ENCODE measurements at regions not wholly inside any gene's neighbourhood (a gene's known extent, or its start where the extent isn't known, plus 50 kb on each side); places are given as distances from the start of the nearest gene placed in this dataset.
A peak's percentile ranks its signal among the peaks of the same experiment; 100 is the strongest.
"Not testable (repeated sequence)": the region's sequence is repeated elsewhere in the genome, so short reads cannot be mapped to it uniquely, and the experiment has no call there.

DNA sequence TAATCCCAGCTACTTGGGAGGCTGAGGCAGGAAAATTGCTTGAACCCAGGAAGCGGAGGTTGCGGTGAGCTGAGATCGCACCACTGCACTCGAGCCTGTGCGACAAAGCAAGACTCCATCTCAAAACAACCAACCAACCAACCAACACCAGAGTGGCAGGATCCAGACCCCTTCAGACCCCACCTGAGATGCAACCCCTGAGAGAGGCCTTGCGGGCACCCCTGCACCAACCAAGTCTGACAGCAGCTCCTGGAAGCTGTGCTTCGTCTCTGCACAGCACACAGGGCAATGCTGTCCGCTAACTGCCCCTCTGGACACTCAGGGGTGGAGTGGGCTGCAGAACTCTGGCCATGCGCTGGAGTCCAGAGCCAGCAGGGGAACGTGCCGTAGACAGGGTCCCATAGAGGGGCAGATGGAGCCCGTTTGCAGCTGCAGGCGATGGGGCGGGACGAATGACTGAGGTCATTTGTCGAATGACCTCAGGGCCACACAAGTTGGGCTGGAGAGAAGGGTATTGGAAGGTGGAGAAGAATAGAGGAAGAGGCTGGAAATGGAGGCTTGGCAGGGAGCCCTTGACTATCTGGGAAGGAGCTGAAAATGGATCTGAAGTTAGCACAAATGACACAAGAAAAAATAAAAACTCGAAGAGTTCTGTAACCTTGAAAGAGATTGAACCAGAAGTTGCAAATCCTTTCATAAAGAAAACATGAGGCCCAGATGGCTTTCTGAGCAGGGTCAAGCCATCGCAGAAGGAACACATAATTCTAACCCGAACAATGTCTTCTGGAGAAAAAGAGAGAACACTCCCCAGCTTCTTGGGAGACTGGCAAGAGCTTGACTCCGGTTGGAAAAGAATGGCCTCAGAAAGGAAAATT is 199.7 kb downstream of the CTTN start:
- TF ChIP-seq, protein P1, sequence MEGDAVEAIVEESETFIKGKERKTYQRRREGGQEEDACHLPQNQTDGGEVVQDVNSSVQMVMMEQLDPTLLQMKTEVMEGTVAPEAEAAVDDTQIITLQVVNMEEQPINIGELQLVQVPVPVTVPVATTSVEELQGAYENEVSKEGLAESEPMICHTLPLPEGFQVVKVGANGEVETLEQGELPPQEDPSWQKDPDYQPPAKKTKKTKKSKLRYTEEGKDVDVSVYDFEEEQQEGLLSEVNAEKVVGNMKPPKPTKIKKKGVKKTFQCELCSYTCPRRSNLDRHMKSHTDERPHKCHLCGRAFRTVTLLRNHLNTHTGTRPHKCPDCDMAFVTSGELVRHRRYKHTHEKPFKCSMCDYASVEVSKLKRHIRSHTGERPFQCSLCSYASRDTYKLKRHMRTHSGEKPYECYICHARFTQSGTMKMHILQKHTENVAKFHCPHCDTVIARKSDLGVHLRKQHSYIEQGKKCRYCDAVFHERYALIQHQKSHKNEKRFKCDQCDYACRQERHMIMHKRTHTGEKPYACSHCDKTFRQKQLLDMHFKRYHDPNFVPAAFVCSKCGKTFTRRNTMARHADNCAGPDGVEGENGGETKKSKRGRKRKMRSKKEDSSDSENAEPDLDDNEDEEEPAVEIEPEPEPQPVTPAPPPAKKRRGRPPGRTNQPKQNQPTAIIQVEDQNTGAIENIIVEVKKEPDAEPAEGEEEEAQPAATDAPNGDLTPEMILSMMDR (conservative IDR thresholded peaks at IDR 0.05) = no peak
- peak overlapping the region in 1 of 3 experiments; percentile 11; a peak in 1 of 7 replicates for H3K27ac Mint-ChIP-seq

DNA sequence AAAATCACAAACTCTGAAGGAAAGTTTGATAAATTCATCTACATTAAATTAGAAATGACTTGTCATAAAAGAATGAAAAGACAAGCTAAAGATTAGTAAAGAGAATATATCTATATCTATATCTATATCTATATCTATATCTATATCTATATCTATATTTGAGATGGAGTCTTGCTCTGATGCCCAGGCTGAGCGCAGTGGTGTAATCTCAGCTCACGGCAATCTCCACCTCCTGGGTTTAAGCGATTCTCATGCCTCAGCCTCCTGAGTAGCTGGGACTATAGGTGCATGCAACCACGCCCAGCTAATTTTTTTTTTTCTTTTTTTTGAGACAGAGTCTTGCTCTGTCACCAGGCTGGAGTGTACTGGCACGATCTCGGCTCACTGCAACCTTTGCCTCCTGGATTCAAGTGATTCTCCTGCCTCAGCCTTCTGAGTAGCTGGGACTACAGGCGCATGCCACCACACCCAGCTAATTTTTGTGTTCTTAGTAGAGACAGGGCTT is 202.6 kb downstream of the CTTN start:
- not testable (repeated sequence) for H4K5ac ChIP-seq (ENCODE audit: insufficient read length, low read depth, low read length); H3K4me3 Mint-ChIP-seq; H3K27me3 Mint-ChIP-seq (ENCODE audit: low read depth); H3K23me2 ChIP-seq (ENCODE audit: insufficient read length, low read depth, low read length, poor library complexity, severe bottlenecking); DNase-seq; H3K14ac ChIP-seq (ENCODE audit: insufficient read depth, low read length); H2BK15ac ChIP-seq (ENCODE audit: low read depth, low read length); H2AFZ ChIP-seq (ENCODE audit: low read length); H2BK20ac ChIP-seq (ENCODE audit: low read depth, low read length, poor library complexity, severe bottlenecking); H3K27ac ChIP-seq (ENCODE audit: insufficient read length, low read depth, low read length); H2AK5ac ChIP-seq (ENCODE audit: insufficient read length, low read length); H4K8ac ChIP-seq (replicated peaks; ENCODE audit: insufficient read length, low read depth, low read length); H4K91ac ChIP-seq (ENCODE audit: insufficient read length, low read depth, low read length); H2BK5ac ChIP-seq (ENCODE audit: insufficient read length, low read length); H3K4me2 ChIP-seq (ENCODE audit: insufficient read depth, insufficient read length, low read length); H3K79me1 ChIP-seq (ENCODE audit: insufficient read depth, low read depth, low read length, poor library complexity, severe bottlenecking); H3K4me1 ChIP-seq (ENCODE audit: insufficient read depth, low read length); H3K79me2 ChIP-seq (ENCODE audit: insufficient read depth, low read length); H3T11ph ChIP-seq (ENCODE audit: low read length); H3K27ac Mint-ChIP-seq; H3K23ac ChIP-seq (ENCODE audit: insufficient read length, low read depth, low read length); H2BK120ac ChIP-seq (ENCODE audit: low read depth, low read length, poor library complexity, severe bottlenecking); H3K9me3 Mint-ChIP-seq; H3K9me3 ChIP-seq (ENCODE audit: control insufficient read depth, low read depth, low read length); H2BK12ac ChIP-seq (ENCODE audit: insufficient read length, low read depth, low read length); H3K56ac ChIP-seq (ENCODE audit: insufficient read length, low read depth, low read length); H3K4ac ChIP-seq (ENCODE audit: low read depth, low read length); H3K27me3 ChIP-seq (ENCODE audit: insufficient read depth, low read length); H3K36me3 Mint-ChIP-seq (ENCODE audit: insufficient read depth in 1 of 3, low read depth in 3 of 3); H4K20me1 ChIP-seq (ENCODE audit: control insufficient read depth, insufficient read depth, insufficient read length); H3K9ac ChIP-seq (ENCODE audit: extremely low read depth, insufficient read length, low read length); H3K18ac ChIP-seq (ENCODE audit: insufficient read length, low read depth, low read length)
- peaks cover 15 to 32% of the 10 kb centered on the region in 2 experiments for H3K4me1 Mint-ChIP-seq
- no CpG with 5 or more reads among the region's 7 CpGs for WGBS (ENCODE audit: extremely low coverage, insufficient read length, low lambda C conversion rate)

More for the DNA sequence above, 199.7 kb downstream of the CTTN start:
- no peak overlapping the region for H4K91ac ChIP-seq (ENCODE audit: insufficient read length, low read depth, low read length)
- H2BK12ac ChIP-seq (ENCODE audit: insufficient read length, low read depth, low read length) = no peak overlapping the region
- no peaks in the 10 kb centered on the region for H3K9me3 ChIP-seq (ENCODE audit: control insufficient read depth, low read depth, low read length)
- no peaks in the 10 kb centered on the region for H3K4me1 ChIP-seq (ENCODE audit: insufficient read depth, low read length)
- no peaks in the 10 kb centered on the region; the same call in 1 of the 2 replicates for H3K27me3 ChIP-seq (ENCODE audit: insufficient read depth, low read length)
- no peak overlapping the region; a peak in 1 of 5 replicates for H3K4me3 Mint-ChIP-seq
- no peak overlapping the region for H3T11ph ChIP-seq (ENCODE audit: low read length)
- H4K20me1 ChIP-seq (ENCODE audit: control insufficient read depth, insufficient read depth, insufficient read length) = no peaks in the 10 kb centered on the region
- no peak for DNase-seq
- no peak overlapping the region for H3K18ac ChIP-seq (ENCODE audit: insufficient read length, low read depth, low read length)
- H4K5ac ChIP-seq (ENCODE audit: insufficient read length, low read depth, low read length) = no peak overlapping the region
- no peak overlapping the region for H3K56ac ChIP-seq (ENCODE audit: insufficient read length, low read depth, low read length)
- H3K23ac ChIP-seq (ENCODE audit: insufficient read length, low read depth, low read length) = no peak overlapping the region
- H2AK5ac ChIP-seq (ENCODE audit: insufficient read length, low read length) = no peak overlapping the region
- H2BK20ac ChIP-seq (ENCODE audit: low read depth, low read length, poor library complexity, severe bottlenecking) = no peak overlapping the region
- no peak overlapping the region for H2BK5ac ChIP-seq (ENCODE audit: insufficient read length, low read length)
- H2BK120ac ChIP-seq (ENCODE audit: low read depth, low read length, poor library complexity, severe bottlenecking) = no peak overlapping the region
- no peaks in the 10 kb centered on the region for H3K79me2 ChIP-seq (ENCODE audit: insufficient read depth, low read length)
- no CpG with 5 or more reads among the region's 20 CpGs for WGBS (ENCODE audit: extremely low coverage, insufficient read length, low lambda C conversion rate)
- H2BK15ac ChIP-seq (ENCODE audit: low read depth, low read length) = no peak overlapping the region
- H3K27me3 Mint-ChIP-seq (ENCODE audit: low read depth) = no peaks in the 10 kb centered on the region; the same call in 1 of the 2 replicates
- H3K9me3 Mint-ChIP-seq = no peaks in the 10 kb centered on the region
- H3K14ac ChIP-seq (ENCODE audit: insufficient read depth, low read length) = no peak overlapping the region; the same call in 1 of the 2 replicates
- H3K79me1 ChIP-seq (ENCODE audit: insufficient read depth, low read depth, low read length, poor library complexity, severe bottlenecking) = no peaks in the 10 kb centered on the region
- H3K4me2 ChIP-seq (ENCODE audit: insufficient read depth, insufficient read length, low read length) = no peak overlapping the region
- no peaks in the 10 kb centered on the region for H3K23me2 ChIP-seq (ENCODE audit: insufficient read length, low read depth, low read length, poor library complexity, severe bottlenecking)
- H3K9ac ChIP-seq (ENCODE audit: extremely low read depth, insufficient read length, low read length) = no peak overlapping the region
- H3K4me1 Mint-ChIP-seq = peaks cover 4 to 18% of the 10 kb centered on the region in 2 experiments
- H3K4ac ChIP-seq (ENCODE audit: low read depth, low read length) = no peak overlapping the region
- H3K36me3 Mint-ChIP-seq (ENCODE audit: insufficient read depth in 1 of 3, low read depth in 3 of 3) = peaks cover 0 to 1% (median 0%) of the 10 kb centered on the region in 3 experiments; a peak in 1 of 7 replicates
- H2AFZ ChIP-seq (ENCODE audit: low read length) = no peak overlapping the region
- no peak overlapping the region for H4K8ac ChIP-seq (replicated peaks; ENCODE audit: insufficient read length, low read depth, low read length)
- no peak overlapping the region for H3K27ac ChIP-seq (ENCODE audit: insufficient read length, low read depth, low read length)
